ENCODE measurements at regions not wholly inside any gene's neighbourhood (a gene's known extent, or its start where the extent isn't known, plus 50 kb on each side); places are given as distances from the start of the nearest gene placed in this dataset.

DNA sequence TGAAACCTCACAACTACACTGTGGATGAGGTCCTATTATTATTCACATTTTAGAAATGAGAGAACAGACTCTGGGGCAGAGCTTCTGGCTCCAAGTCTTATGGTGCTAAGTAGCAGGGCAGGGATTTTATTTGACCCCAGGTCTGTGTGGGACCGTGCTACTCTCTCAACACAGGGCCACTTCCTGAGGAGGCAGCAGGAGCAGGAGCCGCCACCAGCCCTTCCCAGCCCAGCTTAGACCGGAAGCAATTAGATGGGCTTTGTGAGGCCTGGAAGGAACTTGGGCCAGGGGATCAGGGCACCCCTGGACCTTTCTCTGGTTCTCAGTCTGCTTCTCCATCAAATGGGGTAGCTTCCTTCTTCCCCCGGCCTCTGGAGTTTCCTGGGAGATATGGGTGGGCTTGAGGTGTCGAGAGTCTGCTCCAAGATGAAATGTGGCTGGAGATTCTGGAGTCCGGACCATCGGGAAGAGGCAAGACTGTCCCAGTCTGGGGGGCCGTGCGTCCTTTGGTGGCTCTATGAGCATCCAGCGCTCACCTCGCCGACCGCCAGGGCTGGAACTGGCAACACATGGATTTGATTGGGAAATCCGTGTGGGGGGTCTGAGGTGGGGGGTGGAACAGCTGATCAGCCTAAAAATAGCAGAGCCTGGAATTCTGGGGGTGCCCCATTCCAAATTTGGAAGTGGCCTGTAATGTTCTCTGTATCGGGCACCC is 136.8 kb downstream of the FOXD2 start:
- DNase-seq (ENCODE audit: low read depth): no peak

DNA sequence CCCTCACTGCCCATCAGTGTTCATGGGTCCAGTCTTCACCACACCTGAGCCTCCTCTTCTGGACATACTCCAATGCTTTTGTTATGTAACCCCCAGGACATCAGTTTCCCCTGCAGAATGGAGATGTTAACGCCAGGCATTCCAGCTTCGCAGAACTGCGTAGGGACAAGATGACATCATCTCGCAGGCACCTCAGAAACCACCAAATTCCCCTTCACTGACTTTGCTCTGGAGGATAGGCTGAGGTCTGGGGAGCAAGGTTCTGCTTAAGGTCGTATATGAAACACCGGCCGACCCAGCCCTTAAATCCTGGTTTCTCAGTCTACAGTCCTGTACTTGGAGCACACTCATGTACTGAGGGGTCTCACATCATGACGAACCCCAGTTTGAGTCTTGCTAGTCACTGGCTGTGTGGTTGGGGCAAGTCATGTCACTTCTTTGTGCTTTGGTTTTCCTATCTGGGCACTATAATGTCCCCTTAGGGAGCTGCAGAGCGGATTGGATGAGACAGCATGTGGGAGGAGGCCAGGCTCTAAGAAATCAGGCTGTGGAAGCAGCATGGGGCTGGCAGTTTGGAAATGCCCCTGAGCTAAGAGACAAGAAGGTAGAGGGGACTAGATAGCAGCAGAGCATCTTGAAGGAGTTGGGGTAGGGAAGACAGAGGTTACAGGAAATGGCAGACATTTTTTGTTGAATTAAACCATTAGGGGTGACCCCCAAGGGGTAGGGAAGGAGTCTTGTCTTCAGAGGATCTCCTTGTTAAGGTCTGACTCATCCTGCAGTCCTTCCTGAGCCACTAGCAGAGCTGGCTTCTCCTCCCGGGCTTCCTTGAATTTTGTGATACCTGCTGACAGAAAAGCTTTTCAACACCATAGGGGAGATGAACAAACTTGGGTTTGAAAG is 138.3 kb downstream of the FOXD2 start:
- no peak for DNase-seq (ENCODE audit: low read depth)

DNA sequence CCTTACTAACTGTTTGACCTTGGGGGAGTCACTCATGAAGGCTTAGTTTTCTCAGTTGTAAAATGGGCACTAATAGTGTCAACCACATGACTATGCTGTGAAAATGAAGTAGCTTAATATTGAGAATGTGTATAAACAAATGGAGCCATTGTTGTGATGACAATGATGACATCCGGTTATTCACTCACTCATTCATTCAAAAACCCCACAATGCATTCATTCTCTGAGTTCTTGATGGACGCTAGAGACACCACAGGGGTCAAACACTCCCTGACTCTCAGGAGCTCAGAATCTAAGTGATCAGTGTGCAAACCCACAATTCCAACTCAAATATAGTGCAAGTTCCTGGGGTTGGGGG is 138.9 kb downstream of the FOXD2 start:
- no peak for DNase-seq (ENCODE audit: low read depth)

DNA sequence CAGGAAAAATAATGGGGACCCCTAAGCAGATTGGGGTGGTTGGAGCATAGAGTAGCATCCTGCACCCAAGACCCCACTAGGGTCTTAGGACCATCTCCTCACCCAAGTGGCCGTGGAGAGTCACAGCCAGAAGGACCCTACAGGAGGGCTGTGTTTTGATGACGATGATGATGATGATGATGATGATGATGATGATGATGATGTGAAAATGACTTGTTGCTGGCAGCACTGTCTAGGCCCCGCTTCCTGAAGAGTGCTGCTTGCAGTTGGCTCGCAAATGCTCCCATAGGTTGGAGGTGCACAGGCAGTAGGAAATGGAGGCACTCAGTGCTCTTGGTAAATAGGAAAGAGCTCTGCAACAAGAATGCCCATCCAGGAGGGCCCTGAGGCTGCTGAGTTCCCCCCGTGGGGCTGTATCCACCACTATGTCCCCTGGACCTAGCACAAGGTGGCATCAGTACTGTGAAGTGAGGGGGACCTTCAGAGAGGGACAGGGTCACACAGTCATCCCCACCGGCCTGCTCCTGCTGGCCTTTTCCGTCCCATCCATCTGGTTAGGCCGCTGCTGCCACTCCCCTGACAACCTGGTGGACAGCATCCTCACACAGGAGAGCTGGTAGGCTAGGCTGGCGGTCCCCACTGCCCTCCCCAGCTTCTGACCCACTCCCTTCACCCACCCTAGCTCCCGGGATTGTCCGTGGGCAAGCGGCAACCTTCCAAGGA is 139.6 kb downstream of the FOXD2 start:
- DNase-seq (ENCODE audit: low read depth): no peak

DNA sequence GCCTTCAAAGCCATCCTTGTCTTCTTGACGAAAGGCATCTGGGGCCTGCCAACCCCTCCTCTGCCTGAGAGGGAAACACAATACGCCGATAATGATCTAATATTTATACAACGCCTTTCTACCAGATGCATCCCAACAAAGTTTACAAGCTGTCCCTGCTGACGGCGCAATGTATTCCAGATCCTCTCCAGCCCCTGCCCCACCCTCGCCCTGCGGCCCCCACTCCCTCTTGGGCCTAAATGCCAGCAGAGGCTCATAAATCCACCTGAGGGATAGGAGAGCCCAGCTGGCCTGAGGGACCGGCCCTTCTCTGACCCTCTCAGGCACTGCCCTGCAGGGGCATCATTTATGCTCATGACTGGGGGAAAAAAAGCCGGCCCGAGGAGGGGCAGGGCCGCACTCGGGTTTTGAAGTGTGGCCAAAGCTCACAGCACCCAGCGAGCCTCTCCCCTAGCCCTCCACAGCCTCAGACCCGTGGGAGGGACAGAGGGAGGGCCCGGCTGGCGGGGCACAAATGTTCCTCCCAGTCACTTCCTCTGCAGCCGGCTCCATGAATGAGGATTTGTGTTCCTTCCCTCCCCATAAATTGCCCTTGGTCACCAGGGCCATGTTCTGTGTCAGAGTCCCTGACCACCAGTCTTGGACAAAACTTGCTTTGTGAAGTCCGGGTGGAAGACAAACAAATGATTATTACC is 140.3 kb downstream of the FOXD2 start:
- no peak for DNase-seq (ENCODE audit: low read depth)

DNA sequence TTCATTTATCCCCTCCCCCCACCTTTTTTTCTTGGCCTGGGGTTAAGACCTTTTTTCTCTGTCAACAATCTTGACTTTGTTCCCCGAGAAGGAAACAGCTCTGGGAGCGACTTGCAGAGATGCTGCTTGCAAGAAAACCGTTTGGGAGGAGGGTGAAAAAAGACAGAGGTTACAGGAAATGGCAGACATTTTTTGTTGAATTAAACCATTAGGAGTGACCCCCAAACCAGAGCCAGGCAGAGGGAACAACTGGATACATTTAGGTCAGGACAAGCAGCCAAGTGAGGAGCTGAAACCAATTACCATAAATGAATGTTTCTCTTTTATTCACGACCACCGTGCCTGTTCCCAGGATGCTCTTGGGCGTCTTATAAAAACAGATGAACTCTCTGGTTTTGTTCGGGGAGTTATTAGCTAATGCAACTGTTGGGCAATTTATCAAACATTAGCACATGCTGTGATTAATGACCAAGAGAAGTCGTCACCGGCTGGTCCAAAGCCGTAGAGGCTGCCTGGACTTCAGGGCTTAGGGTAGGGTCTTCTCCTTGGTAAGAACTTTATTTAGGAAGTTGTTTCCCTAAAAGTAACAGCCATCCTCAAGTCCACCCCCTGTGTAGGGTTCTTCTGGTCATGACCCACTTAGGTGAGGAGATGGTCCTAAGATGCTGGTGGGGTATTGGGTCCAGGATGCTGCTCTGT is 141.0 kb downstream of the FOXD2 start:
- DNase-seq (ENCODE audit: low read depth): no peak

DNA sequence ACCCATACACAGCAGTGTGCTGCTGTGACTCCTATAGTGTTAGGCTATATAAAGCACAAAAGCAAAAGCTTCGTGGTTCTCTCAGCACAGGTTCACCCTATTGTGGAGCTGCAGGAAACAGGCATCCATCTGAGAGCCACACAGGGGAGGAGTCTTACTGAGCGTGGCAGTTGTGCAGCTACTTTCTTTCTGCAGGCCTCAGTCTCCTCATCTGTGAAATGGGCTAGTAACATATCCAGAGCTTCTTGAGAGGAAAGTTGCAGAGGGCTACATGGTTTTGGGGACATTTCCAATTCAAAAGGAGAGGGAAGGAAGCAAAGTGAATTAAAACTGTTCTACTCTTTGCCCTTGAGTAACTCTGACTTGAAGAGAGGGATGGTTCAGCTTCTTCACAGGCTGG is 142.0 kb downstream of the FOXD2 start:
- DNase-seq (ENCODE audit: low read depth): no peak

DNA sequence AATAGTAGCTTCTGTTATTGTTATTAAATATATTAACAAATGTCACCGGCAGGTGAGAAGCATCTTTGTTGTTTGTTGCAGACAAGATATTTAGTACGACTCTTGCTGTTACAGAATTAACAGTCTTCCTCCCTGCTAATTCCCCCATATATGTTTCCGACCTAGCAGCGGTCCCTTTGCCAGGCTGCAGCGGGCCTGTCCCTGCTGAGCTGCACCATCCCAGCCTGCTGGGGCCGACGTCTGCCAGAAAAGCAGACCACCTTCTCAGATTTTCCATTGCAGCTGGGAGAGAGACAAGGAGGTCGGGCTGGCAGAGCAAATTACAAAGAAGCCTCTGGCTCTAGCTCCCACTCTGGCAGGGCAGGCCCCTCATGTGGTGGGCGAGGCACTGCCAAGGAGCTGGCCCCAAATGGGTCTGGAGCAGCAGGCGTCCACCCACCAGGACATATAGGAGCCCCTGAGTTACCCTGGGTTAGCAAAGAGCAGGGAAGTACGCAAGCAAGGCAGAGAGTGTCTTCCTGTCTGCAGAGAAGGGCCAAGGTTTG is 142.7 kb downstream of the FOXD2 start:
- DNase-seq (ENCODE audit: low read depth): no peak

DNA sequence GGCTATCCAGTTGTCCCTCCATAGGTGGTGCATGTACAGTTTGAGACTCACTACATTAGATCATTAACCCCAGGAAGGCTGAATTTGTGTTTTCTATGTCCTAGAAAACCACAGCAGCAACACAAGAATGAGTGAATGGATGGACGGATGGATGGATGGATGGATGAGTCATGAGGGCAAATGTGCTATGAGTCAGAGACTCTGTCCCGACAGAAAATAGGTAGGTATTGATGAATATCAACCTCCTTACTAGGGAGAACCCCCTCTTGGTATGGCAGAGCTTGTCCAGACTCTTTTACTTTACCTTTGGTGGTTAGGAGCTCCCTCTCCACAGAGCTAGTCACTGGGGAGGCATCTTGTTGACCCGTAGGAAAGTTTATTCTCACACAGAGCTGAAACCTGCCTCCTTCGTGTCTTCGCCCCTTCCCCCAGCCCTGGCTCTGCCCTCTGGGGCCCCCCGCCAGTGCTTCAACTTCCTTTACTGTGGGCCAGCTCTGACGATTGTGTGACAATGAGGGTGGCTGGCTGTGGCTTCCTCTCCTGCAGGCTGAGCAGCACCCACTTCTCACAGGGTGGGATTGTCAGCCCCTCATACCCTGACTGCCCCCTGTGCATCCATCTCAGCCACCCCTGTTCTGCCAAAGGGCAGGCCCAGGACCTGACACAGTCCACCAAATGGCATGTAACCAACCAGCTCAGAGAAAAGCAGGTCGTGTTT is 145.2 kb downstream of the FOXD2 start:
- no peak for DNase-seq (ENCODE audit: low read depth)

DNA sequence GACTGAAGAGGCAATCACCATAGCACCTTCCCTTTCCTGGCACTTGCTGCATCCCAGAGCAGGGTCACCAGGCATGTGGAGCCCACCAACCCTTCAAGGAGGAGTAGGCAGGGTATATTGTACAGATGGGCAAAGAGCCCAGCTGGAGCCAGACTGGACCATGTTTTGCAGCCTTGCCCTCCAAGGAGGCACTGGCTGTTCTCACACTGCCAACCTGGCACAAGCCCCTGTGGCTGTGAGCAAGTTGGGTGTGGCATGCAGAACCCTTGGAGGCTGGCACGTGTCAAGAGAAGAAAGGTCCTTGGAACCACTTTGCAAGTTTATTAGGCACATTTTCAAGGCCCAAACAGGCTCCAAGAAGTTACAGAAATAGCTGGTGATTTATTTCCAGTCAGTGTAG is 146.4 kb downstream of the FOXD2 start:
- no peak for DNase-seq (ENCODE audit: low read depth)

DNA sequence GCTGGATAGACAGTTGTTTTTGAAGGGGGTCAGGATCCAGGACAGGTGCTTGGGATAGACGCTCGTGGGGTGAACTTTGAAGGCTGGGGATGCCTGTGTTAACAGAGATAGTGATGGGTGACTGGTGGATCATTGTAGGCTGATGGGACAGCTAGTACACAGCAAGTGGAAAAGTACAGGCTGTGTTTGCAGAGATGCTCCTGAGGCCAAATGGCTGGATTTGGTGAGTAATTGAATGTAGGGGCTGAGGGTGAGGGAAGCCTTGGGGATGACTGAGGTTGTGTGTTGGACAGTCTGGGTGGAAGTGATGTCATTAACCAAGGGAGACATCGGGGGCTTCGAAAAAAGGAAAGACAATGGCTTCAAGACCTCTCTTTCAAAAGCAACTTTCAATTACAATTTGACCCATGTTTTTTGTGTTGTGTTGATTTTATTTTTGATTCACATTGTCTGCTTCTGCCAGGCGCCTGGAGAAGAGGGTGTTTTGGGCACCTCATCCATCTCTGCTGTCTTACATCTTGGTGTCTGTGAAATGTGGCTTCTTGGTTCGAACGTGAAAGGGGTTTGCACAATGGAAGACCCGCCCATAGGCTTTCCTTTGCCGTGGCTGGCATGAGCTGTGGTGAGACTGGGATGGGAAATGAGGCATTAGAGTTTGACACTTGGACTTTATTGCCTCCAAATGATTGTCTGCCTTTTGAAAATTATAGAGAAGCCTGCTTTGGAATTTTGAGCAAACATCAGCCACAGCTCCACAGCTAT is 147.5 kb downstream of the FOXD2 start:
- no peak for DNase-seq (ENCODE audit: low read depth)

DNA sequence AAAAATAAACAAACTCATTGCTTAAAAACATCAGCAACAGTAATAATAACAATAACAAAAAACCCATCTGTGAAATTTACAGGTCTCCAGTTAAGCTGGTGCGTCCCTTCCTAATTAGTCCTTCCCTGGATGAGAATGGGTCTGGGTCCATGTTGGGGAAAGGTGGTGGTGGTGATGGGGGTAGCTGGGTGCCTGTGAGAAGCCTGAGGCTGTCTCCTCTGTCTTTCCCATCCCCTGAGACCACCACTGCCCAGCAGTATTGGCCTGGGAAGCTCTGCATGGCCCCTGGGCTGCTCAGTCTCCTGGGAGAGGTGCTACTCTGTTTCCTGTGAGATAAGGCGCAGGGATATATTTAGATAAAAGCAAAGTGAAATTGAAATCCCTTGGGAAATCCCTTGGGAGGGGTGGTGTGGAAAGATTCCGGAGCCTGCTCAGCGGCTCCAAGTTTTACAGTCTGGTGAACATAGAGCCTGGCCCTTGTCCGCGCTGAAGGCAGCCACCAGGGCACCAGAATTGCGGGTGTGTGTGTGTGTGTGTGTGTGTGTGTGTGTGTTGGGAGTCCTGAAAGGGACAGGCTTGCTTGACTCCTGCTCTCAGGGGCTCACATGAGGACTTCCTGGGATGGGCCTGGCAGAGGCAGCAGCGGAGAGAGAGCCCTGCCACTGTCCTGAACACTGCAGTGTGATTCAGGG is 150.2 kb downstream of the FOXD2 start:
- DNase-seq (ENCODE audit: low read depth): no peak

DNA sequence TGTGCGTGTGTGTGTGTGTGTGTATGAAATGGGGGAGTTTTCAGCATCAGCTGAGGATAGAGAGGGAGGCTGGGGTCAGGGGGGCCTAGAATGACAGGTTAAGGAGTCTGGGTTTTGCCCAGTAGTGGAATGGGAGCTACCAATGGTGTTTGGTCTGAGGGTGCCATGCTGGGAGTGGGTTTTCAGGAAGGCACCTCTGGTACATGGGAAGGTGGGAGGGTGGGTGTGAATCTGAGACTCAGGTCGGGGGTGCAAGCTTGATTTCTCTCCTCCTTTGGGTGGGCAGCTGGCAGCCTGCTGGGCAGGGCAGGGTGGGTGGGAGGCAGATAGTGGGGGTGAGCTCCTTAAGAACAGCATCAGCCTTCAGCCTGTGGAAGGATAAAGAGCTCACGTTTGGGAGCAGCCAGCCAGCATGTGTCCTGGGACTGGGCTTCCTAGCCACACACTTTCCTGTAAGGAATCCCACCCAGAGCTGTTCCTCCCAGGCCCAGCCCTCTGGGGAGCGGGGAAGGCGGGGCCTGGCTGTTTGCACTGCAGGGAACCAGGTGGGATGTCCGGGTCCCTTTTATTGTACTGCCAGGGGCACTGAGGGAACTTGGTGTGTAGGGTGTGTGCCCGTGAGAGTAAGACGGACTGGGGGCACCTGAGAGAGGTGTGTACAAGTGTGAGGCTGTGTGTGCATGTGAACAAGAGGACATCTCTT is 152.8 kb downstream of the FOXD2 start:
- no peak for DNase-seq (ENCODE audit: low read depth)

DNA sequence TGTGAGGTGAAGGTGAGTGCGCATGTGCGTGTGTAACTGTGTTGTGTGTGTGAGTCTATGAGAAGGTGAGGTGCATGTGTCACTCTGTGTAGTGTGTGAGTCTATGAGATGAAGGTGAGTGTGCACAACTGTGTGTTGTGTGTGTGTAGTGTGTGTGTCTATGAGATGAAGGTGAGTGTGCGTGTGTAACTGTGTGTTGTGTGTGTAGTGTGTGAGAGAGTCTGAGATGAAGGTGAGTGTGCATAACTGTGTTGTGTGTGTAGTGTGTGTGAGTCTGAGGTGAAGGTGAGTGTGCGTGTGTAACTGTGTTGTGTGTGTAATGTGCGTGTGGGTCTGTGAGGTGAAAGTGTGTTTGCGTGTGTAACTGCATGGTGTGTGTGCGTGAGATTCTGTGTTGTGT is 154.0 kb downstream of the FOXD2 start:
- DNase-seq (ENCODE audit: low read depth): no peak

DNA sequence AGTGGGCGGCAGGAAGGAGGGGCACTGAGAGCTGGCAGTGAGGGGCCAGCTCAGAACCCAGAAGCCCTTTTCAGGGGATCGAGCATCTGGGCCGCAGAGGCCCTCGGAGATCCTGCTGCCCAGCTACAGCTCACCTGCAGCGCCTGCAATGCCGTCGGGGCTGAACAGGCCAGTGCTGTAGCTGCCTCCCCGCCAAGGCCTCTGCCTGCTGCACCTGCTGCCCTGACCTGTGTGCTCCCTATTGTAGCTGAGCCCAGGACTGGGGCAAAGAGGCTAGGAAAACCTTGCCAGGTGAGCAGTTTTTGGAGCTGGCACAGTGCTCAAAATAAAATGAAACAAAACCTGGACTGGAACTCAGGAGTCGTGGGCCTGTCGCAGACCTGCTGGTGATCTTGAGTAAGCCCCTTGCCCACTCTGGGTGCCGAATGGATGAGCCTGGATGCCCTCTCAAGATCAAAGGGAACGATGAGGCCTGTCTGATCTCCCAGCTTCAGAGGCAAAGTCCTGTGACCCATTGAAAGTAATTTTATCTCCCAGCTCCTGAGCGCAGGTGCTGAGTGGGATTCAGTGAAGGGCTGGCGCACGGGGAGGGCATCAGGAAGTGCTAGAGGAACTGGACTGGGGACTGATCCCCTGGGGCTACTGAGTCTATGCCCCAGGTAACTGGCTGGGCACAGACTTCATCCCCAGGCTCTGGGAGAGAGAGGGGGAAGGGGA is 154.6 kb downstream of the FOXD2 start:
- DNase-seq (ENCODE audit: low read depth): no peak

DNA sequence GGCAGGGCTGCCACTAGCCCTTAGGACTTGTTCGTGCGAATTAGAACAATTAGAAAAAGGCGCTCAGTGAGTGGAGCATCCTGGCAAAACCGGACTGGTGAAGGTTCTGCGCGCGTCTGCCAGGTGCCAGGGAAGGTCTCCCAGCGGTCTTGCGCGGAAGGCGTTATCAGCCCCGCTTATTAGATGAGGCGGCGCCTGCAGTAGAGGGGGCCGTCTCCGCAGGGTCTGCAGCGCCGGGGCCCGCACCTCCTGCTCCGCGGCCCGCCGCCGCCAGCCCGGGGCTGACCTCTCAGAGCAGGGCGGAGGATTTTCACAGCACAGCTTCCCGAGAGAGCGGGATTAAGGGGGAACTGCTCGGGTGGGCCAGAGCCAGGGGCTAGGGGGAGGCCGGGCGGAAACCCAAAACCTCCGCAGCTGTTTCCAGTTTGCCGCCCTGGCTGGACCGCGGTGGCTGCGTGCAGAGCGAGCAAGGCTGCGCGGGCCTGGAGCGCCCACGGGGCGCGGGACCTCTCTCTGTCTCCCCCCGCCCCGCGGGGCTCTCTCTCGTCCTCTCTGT is 155.2 kb downstream of the FOXD2 start:
- no peak for DNase-seq (ENCODE audit: low read depth)

DNA sequence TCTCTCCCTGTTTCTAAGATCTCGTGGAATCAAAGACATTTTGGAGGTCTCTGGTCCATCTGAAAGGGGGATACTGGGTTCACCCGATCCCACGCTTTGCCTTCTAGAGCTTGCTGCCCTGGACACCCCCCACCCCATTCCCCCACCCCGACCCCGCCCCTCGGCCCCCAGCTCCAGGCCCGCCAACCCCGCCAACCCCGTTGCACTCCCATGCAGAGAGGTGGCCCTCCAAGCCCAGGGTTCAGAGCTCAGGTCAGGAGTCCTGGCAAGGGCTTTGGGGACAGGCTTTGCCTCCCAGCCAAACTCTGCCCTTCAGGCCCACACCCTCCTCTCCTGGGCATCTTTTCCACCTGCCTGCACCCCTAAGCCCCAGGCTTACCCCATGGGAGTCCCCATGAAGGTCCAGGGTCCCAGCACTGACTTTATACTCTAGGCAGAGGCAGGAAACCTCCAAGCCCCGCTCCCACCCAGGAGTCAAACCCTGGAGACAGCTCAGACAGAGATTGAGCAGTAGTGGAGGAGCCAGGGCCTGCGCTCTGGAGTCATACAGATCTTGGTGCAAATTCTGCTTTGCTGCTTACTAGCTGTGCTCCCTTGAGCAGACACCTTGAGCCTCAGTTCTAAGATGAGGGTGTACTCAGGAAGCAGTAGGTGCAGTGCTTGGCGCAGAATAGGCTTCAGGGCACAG is 155.9 kb downstream of the FOXD2 start:
- DNase-seq (ENCODE audit: low read depth): no peak

Measured in T follicular helper cell (primary cell).